Endothelial cell of hepatic sinusoid (primary cell): ENCODE measurements at regions not wholly inside any gene's neighbourhood (a gene's known extent, or its start where the extent isn't known, plus 50 kb on each side); places are given as distances from the start of the nearest gene placed in this dataset.
"Not testable (repeated sequence)": the region's sequence is repeated elsewhere in the genome, so short reads cannot be mapped to it uniquely, and the experiment has no call there.

Experiments used
- in situ Hi-C: cut with HindIII; loops from 2 replicates; pipeline ENCODE4 v1.10.0; 2017; ENCODE audit warnings: low sequenced_read_pairs

DNA sequence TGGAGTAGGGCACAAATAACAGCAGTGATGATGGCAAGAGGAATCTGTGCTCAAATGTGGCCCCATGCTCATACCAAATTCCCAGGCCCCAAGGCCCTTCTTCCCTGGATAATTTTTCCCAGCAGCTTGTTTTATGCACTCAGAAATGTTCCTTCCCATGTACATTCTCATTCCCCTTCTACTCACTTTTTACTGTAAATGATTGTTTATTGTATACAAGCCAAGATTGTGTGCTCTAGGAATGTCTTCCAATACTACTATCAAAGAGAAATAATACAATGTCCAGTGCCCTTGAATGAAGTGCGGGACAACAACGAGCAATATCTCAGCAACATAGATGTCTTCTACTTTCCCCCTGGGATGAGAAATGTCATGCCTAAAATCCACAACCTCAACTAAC lies 201.6 kb downstream of the ICOS start:
- in situ Hi-C loops: no loop called here

DNA sequence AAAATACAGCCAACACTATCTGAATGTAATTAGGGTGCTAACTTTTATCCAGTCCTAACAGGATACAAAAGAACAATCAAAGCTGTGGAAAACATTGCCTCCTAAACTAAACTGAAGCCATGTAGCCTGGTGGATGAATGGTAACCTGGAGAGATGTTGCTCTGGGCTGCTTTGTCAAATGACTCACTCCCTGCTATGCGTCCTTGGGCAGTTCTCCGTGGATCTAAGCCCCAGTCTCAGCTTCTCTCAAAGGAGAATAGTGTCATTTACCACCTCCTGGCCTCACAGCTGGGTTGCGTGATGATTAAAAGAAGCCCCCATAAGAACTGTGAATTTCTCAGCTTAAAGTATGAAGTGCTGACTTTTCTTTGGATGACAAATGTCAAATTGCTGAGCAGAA lies 203.7 kb downstream of the ICOS start:
- in situ Hi-C loops: loop anchor here (10.0 kb wide), 1 partner anchor 1425 kb away; no protein-coding TSS in a partner anchor

DNA sequence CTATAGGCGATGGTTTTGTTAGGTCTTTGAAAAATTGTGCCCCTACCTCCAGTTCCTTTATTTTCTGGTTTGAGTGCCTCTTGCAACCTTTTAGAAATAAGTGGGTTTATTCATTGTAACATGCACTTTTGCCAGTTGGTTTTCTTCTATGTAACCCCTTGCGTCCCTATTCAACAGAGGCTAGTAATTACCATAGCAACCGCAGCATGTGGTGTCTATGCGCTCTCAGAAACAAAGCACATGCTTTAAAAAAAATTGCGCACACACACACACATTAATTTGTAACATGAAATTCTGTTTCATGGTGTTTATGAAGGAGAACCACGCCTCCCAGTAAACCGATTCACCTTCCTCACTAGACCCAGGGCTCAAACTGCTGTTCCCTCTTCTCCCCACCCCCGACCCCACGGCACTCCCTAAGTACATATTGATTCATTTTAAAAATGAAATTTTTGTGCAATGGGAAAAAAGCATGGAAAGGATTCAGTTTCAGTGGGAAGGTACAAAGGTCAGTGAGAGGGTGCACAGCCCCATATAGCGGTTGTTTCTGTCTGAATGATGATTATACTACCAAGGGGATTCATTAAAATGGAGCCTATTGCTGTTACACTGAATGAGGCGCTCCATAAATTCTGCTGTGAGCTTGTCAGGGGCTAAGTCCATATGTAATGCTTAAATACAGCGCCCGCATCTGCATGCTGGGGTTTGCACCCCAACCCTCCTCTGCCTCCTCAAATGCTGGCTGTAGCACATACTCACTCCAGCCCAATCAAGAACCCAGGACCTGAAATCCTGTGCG lies 206.9 kb downstream of the ICOS start:
- in situ Hi-C loops: loop anchor here (10.0 kb wide), 1 partner anchor 1421 kb away; no protein-coding TSS in a partner anchor

DNA sequence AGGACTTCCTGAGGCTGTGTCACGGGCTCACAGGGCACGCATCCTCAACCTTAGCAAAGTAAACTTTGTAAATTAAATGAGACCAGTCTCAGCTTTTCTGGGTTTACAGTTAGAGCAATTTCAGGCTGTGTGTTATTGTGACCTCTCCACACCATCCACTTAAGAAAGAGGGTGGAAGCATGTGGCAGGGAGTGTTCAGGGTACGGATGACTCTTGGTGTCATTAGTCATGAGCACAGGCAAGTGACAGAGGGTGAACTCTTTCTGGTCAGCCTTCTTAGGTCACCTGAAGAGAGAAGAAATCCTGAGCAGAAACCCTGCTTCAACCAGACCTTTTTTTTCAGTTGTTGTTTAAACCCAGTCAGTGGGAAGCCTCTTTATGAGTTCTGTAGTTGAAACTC lies 207.9 kb downstream of the ICOS start:
- in situ Hi-C loops: loop anchor here (10.0 kb wide), 1 partner anchor 1420 kb away; no protein-coding TSS in a partner anchor

DNA sequence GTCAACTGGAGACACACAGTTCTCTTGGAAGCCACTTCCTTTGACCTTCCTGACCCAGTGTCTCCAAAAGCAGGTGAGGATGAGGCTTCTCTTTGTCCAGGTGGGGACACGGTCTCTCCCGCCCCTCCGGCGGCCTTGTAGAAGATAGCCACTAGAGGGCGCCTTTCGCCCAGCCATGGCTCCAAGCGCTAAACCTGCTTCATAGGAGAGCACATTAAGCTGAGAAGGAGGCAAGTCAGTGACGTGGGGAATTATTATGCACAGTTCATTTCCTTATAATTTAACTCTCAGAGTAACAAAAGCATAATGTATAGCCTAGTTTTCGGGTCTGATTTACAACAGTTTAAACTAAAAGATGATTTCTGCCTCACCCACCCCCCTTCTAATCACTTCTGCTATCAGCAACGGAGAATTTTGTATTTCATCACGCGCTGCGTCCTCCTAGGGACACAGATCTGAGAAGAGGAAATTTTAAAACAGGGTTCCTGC lies 208.7 kb downstream of the ICOS start:
- in situ Hi-C loops: loop anchor here (10.0 kb wide), 1 partner anchor 1419 kb away; no protein-coding TSS in a partner anchor

DNA sequence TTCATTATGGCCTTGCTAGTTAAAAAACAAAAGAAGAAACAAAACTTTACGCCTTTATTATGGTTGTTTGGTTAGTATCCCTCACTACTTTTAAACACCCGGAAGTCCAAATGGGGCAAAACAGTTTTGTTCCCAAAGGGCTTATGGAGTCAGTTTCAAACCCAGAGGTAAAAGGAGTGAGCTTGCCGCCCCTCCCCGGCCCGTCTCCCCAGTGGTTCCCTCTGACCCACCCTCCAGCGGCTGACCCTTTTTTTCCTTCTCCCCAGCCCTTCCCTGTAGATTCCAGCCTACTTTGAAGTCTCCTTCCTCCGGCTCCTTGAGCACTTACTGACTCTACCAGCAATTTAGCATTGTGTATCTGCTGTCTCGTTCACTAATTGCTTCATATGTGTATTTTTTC lies 209.2 kb downstream of the ICOS start:
- in situ Hi-C loops: loop anchor here (10.0 kb wide), 1 partner anchor 1419 kb away; no protein-coding TSS in a partner anchor

DNA sequence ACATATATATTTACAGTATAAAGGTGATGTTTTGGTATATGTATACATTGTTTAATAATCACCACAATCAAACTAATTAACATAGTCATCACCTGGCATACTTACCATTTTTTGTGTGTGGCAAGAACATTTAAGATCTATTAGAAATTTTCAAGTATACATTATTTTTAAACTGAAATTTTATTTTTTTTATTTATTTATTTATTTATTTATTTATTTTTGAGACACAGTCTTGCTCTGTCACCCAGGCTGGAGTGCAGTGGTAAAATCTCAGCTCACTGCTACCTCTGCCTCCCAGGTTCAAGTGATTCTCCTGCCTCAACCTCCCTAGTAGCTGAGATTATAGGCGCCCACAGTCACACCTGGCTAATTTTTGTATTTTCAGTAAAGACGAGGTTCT lies 210.5 kb downstream of the ICOS start:
- in situ Hi-C loops: loop anchor here (10.0 kb wide), 1 partner anchor 1418 kb away; no protein-coding TSS in a partner anchor

DNA sequence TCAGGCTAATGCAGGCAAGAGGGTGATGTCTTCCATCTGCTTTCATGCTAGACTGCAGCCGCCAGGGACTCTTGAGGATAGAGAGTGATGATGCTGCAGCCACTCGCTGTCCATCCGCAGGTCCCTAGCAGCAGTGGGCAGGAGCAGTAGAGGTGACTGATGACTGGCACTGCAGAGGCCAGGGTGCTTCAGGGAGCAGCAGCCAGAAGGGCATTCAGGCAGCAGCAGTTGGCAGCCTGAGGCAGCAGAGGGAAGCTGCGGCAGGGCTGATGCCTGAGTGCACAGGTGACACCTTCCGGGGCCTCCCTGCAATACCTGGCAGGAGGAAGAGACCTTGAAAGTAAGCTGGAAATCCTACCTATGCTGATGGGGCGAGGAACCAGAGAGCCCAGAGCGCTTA lies 214.2 kb downstream of the ICOS start:
- in situ Hi-C loops: no loop called here

DNA sequence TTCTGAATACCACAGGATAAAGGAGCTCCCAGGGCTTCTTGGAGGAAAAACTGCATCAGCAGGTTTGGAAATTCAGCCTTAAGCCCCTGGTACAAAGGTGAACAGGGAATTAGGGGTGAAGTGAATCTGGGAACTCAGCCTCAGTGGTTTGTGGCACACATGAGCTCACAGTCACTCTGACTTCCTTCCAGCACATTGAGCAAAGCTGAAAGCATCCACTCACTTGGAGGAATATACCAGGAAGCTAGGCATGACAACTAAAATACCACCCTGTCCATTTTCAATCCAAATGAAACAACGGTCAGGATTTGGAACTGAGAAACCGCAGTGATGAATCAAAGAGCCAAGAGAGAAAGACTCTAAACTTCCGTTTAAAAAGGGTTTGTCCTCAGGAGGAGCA lies 216.1 kb downstream of the ICOS start:
- in situ Hi-C loops: no loop called here

DNA sequence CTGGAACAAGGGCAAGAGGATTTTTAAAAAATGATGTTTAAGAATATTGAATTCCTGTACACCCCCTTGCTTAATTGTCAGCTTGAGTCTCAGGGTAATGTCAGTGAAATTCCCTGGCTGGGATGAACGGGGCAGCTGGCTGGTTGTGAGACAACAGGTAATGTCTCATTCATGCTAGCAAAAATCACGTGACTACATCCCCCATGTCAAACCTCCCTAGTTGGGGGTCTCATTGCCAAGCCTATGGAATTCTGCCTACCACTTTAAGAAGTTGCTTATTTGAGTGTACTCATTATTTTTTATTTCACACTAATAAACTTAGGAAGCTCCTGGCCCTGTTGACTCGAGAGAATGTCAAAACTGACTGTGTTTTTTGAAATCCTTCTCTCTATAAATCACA lies 218.3 kb downstream of the ICOS start:
- in situ Hi-C loops: no loop called here

DNA sequence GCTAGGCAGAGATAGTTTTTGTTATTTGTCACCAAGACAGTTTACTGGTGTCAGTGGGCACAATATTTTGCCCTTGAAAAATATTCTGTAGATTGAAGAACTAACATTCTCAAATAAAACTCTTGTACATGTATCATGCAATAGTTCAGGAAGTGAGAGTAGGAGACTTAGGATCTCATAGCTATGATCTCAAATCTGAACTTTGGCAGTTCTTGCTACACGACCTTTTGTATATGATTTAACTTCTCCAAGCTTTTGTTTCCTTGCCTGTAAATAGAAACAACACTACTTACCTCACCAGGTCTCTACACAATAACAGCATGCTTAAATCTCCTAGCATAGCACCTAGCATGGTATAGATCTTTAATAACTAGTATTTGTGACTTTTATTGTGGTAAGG lies 219.9 kb downstream of the ICOS start:
- in situ Hi-C loops: no loop called here

DNA sequence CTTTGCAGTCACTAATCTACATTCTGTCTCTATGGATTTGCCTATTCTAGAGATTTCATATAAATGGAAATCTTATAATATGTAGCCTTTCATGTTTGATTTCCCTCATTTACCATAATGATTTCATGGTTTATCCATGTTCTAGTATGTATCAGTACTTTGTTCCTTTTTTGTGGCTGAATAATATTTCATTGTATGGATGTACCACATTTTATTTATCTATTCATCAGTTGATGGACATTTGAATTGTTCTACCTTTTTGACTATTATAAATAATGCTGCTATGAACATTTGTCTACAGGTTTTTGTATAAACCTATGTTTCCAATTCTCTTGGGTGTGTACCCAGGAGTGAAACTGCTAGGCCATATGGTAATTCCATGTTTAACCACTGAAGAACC lies 221.1 kb downstream of the ICOS start:
- in situ Hi-C loops: no loop called here

DNA sequence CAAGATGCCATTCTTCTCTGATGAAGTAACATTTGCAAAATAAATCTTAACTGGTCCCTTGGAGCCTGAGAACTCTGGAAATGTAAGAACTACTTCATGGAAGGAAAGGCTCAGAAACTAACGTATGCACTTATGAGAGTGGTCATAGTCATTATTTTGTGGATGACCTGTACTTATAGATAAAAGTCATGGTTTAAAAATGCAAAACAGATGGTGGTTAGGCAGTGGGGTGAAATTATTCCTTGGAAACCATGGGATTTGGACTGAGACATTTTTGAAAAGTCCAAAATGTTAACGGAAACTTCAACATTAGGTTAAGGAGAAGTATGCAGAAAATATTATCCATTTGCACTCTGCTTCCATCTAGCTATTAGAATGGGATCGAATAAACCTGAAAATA lies 223.0 kb downstream of the ICOS start:
- in situ Hi-C loops: no loop called here

DNA sequence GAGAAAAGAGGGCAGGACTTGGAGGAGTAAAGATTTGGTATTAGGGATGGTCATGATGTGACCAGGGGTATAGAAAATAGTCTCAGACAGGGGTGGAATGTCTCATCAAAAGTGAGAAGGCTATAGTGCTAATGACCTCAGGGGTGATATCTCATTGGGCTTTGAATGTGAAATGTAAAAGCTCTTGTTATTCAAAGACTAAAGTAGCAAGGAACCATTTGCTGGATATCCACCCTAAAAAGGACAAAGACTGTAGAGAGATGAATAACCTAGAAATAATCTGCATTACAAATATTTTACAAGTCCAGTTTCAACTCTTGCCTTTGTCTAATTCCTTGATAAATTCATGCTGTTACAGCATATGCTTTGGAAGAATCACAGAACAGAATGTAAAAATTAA lies 224.4 kb downstream of the ICOS start:
- in situ Hi-C loops: no loop called here

DNA sequence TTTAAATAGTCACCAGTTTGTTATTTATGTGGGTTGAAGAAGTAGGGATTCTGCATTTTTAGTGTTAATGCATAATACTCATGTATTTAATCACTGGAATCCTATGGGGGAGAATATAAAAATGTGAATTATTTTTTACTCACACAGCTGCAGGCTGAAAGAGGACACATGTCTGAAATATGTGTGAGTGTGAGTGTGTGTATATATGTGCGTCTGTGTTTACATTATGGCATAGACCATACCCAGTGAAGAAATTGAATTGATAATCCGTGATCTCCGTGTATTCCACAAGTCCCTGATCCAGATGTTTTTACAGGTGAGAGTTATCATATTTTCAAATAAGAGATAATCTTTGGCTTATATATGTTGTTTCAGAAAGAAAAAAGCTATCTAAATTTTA lies 225.3 kb downstream of the ICOS start:
- in situ Hi-C loops: no loop called here

DNA sequence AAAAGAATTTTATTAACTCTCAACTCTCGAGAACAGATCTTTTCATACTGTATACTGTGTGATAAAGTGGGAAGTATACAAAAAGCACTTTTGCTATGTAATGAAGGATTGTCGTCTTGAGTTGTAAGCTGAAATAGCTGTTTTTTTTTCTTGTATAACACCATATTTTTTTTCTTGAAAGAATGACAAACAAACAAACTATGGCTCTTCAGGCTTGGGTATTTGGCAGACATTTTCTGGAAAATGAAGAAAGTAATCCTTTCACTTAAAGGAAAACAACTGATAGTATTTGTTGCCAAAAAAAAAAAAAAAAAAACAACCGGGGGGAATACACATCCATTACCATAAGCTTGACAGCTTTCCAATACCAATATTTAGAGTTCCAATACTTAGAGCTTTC lies 230.4 kb downstream of the ICOS start:
- in situ Hi-C loops: no loop called here

DNA sequence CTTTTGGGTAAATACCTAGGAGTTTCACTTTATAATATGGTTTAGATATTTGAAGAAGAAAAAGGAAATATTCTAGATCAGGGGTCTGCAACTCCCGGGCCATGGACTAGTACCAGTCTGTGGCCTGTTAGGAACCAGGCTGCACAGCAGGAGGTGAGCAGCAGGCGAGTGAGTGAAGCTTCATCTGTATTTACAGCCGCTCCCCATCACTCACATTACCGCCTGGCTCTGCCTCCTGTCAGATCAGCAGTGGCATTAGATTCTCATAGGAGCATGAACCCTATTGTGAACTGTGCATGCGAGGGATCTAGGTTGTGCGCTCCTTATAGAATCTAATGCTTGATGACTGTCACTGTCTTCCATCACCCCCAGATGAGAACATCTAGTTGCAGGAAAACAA lies 231.1 kb downstream of the ICOS start:
- in situ Hi-C loops: not testable (repeated sequence)

DNA sequence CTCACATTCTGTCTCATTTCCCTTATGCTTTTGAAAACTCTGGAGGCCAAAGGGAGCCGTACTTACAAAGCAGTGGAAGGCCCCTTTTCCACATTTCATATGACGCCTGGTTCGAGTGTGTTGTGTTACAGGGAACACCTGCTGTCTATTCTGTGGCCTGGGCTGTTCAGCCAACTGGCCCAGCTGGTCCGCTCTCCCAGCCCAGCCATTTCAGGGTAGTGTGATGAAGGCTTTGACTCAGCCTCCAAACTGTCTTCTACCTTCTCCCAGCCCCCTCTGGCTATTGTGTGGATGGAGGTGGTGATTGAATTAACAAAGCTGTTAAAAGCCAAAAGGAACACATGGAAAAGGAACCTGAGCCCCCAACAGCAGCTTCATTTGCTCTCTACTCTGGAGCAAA lies 233.8 kb downstream of the ICOS start:
- in situ Hi-C loops: no loop called here

DNA sequence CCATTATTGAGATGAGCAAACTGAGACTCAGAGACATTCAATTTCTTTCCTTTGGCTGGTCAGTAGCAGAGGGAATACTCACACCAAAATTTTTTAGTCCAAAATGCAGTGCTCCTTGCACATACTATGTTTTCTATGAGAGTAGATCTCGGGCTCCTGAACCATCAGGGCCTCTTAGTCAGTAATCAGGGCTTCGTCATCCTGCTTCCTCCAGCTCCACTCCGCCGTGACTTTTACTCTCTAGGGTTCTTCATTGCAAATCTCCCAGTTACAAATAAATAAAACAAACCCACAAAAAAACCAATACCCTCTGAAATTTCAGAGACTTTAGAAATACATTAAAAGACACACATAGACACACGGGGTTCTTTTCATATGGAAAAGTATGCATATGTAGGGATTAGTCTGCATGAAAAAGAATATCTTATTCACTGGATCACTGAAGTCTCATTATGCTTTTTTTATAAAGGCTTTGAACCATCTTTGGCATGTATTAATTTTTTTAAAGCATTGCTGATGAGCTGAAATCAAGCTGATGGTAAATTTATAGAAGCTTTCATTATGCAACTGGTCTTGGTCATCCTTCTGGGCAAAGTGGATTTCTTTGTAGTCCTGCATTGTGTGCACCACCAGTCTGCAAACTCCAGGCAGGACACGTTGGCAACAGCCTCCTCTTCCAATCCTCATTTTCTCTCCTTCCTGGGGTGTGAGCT lies 235.0 kb downstream of the ICOS start:
- in situ Hi-C loops: no loop called here

DNA sequence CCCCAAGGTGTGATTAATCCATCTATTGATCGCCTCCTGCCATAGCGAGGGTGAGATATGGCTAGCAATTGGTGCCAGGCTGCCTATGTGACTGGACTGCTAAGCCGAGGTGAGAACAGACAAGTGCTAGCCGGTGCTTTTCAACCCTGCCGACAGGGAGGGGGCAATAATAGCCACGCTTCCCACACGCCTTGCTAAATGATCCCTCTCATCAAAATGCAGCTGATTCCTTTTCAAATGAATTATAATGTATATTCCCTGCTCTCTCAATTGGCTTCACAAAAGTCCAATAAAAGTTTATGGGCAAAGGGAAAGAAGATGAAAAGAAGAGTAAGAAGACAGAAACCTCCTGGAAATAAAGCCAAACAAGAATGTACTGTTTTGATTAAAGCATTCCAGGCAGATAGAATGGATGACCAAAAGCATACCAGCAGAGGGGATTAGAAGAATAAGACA lies 235.6 kb downstream of the ICOS start:
- in situ Hi-C loops: no loop called here

DNA sequence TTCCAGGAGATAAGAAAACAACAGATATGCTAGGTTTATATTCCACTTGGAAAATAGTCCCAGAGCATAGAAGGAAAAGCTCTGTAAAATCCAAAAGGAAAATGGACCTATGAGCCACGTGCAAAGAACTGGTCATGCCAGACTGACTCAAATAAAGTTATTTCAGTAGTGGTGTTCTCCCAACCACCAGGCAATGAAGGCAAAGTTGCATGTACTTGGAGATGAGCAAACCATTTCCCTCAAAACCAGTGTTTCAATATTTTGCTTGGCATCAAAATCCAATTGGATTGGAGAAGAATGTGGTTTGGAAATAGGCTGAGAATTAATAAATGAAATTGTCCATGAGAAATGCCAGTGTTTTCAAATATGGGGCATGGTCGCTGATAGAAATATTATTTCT lies 237.5 kb downstream of the ICOS start:
- in situ Hi-C loops: no loop called here
